AML-193 (cell line): ENCODE measurements at regions not wholly inside any gene's neighbourhood (a gene's known extent, or its start where the extent isn't known, plus 50 kb on each side); places are given as distances from the start of the nearest gene placed in this dataset.
"Not testable (repeated sequence)": the region's sequence is repeated elsewhere in the genome, so short reads cannot be mapped to it uniquely, and the experiment has no call there.

Source experiments
- DNase-seq, 2 experiments: peaks; one replicate each; lab custom pipeline; 2025; lab: John Stamatoyannopoulos, UW

- no peak for DNase-seq
Observed at GRCh38 chr16:26983426-26983825, 83.3 kb upstream of the C16orf82 start.

GRCh38 chr16:26985100-26986065 lies 81.3 kb upstream of the C16orf82 start:
- no peak for DNase-seq

- no peak for DNase-seq
Observed at GRCh38 chr16:26987597-26988010, 79.1 kb upstream of the C16orf82 start.

GRCh38 chr16:26988186-26988585 lies 78.5 kb upstream of the C16orf82 start:
- DNase-seq, result no peak

GRCh38 chr16:26990384-26991120 lies 76.2 kb upstream of the C16orf82 start:
- DNase-seq, result not testable (repeated sequence)

GRCh38 chr16:26992666-26993349 lies 73.9 kb upstream of the C16orf82 start:
- DNase-seq, result no peak

- no peak for DNase-seq
Observed at GRCh38 chr16:26993511-26993910, 73.2 kb upstream of the C16orf82 start.

GRCh38 chr16:26993963-26994362 lies 72.8 kb upstream of the C16orf82 start:
- DNase-seq, result no peak

GRCh38 chr16:26995522-26995921 lies 71.2 kb upstream of the C16orf82 start:
- no peak for DNase-seq

- DNase-seq, result no peak
Observed at GRCh38 chr16:27005386-27005785, 61.3 kb upstream of the C16orf82 start.
